WI38 (cell line): ENCODE measurements at regions not wholly inside any gene's neighbourhood (a gene's known extent, or its start where the extent isn't known, plus 50 kb on each side); places are given as distances from the start of the nearest gene placed in this dataset.

Experiments
- H3K4me3 ChIP-seq: 2 replicates; pipeline ENCODE4 v1.5.1; 2011; ENCODE audit warnings: low read depth, mild to moderate bottlenecking, control low read depth, low read length
- CTCF ChIP-seq: IDR thresholded peaks from 2 replicates; pipeline ENCODE4 v1.5.1; 2012; ENCODE audit warnings: low read depth, mild to moderate bottlenecking, control low read depth, low read length

DNA sequence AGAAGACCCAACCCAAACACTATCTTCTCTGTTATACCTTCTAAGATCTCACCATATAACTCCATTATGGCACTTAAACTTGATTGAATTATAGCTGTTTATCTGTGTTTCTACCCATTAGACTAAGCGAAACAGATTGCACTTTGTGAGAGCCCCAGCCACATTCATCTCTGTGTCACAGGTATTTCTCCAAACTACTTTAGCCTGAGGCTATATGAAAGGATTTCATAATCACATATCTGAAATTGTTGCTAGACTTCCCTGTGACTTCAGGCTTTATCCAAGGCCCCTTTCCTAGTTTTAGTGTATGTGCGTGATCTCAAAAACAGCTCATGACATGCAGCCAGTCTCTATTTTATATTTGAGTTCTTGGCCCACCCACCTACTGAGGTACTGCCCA lies 745.0 kb upstream of the ACVR2A start:
- no peak for TF ChIP-seq CTCF

DNA sequence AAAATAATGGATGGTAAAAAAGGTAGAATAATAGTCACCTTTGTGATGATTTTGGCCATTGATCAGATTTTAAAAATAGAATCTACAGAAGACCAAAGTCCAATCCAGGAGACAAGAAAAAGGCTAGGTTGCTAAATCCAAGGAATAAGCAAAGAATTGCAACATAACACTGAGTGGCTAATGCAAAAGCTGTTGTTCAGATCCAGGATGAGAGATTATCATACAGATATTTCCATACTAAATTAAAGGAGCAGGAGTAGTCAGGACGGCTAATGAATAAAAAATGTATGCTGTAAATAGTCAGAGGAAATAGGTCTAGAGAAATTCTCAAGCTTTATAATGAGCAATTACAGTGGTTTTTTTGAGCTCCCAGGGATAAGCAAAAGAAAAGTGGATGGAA lies 745.9 kb upstream of the ACVR2A start:
- TF ChIP-seq CTCF, result no peak
- H3K4me3 ChIP-seq, result no peak overlapping the region

More for the DNA sequence above, 745.0 kb upstream of the ACVR2A start:
- H3K4me3 ChIP-seq, result no peak overlapping the region

DNA sequence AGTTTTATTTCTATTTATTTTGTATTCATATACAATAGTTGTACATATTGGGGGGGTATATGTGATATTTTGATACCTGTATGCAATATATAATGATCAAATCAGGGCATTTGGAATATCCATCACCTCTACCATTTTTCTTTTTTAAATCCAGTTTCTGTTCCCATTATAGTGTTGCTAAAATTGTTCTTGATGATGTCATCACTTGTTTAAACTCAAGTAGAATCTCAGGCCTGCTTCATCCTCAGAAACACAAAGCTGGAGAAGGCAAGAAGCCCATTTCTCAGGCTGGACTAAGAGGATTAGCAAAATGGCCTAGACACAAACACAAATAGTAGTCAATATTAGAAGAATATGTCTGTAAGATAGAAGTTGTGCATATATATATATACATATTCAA lies 747.1 kb upstream of the ACVR2A start:
- TF ChIP-seq CTCF, result no peak

DNA sequence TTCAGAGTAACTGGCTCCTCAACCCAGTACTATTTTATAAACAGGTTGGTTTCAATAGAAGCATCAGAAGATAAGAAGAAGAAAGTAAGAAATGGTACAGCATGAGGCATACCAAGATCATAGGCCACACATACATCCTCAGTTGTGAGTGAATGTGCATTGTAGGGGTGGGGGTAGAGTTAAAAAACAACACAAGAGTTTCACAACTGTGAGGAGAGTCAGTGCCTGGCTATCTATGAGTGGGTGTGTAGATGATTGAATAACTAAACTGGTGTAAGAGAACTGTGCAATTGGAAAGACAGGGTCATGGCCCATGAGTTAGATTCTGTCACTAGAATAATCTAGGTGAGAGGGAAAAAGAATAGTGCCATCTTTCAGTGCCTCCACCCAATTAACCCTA lies 748.2 kb upstream of the ACVR2A start:
- no peak for TF ChIP-seq CTCF
- H3K4me3 ChIP-seq, result no peak overlapping the region

More for the DNA sequence above, 747.1 kb upstream of the ACVR2A start:
- H3K4me3 ChIP-seq, result no peak overlapping the region

DNA sequence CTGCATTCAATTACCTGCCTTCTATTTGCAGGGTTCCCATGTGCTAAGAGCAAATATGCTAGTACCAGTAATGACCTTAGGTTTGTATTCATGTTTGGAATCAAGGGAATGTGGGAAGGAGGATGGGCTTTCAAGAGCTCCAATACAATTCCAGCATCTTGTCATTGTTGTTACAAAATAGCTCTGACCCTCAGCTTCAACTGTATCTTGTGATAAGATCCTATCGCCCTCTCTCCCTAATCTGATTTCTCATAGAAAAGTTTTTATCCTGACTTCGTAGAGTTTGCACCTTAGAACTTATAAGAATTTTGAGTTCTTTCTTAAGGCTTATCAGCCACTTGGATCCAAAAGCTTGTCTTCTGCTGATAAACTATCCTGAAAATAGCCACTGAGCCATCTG lies 749.5 kb upstream of the ACVR2A start:
- no peak for TF ChIP-seq CTCF
- no peak overlapping the region for H3K4me3 ChIP-seq

DNA sequence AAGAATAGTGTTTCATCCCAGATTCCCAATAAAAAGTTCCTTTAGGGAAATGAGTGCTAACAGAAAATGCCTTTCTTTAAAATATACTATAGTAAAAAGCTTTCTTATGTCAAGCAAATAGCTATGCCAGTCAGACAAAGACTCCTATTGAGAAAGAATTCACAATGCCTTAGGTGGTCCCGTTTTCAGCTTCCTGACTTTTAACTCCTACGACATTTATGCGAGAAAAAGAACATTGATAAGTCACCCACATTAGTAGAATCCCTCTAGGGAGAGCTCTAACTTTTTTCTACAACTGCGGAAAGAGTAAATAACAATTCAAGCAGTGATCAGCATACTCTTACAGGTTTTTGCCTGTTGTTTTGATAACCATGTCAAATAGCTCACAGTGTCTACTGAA lies 750.8 kb upstream of the ACVR2A start:
- no peak overlapping the region for H3K4me3 ChIP-seq
- TF ChIP-seq CTCF, result no peak

DNA sequence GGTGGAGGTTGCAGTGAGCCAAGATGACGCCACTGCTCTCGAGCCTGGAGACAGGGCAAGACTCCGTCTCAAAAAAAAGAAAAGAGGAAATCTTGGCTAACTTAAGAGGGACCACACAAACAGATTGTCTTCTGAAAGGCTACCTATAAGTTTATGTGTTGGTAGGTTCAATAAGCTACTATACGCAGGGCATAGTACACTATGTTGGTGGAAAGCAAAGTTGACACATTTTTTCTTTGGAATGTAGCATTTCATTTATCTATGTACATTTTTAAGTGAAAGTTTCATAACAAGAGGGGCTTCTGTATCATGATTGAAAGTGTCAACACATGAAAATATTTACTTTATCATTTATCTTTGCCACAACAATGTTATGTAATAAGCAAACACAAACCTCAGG lies 752.6 kb upstream of the ACVR2A start:
- no peak overlapping the region for H3K4me3 ChIP-seq
- no peak for TF ChIP-seq CTCF
